GM18499 (cell line): ENCODE measurements at regions not wholly inside any gene's neighbourhood (a gene's known extent, or its start where the extent isn't known, plus 50 kb on each side); places are given as distances from the start of the nearest gene placed in this dataset.

Source experiments
- ATAC-seq: cut with Tn5 transposase; IDR thresholded peaks from one replicate; pipeline ENCODE4 v1.9.1; 2021; ENCODE audit warnings: moderate number of reproducible peaks; ENCODE audit not compliant: insufficient read depth, unreplicated experiment

DNA sequence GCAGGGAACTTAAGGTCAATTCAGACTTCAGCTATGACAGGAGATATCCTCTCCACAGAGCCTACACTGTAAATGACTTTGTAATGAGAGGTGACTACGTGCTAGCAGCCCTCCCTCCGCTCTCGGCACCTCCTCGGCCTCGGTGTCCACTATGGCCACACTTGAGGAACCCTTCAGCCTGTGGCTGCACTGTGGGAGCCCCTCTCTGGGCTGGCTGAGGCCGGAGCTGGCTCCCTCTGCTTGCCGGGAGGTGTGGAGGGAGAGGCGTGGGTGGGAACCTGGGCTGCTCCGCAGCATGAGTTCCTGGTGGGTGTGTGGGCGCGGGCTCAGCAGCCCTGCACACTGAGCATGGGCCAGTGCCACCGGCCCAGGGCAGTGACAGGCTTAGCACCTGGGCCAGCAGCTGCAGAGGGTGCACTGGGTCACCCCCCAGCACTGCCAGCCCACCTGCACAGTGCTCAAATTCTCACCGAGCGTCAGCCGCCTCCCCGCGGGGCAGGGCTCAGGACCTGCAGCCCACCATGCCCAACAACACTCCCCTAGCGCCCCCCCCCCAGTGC, 137.6 kb upstream of the SPACA7 start:
- ATAC-seq, result no peak

DNA sequence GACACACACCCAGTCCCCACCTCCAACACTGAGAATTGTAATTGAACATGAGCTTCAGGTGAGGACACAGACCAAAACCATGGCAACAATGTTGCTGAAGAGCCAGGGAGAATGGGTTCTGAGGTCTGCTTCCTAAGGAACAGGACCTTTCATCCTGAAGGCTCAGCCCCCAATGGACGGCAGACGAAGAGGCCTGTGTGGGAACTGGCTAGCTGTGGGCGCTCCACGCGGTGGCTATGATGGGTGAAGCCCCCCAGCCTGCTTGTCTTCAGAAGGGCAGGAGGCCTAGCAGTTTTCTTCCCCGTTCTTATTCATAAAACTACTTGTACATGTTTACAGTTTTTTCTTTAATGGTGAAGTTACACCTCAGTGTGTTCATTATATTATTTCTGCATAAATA, 136.1 kb upstream of the SPACA7 start:
- no peak for ATAC-seq

DNA sequence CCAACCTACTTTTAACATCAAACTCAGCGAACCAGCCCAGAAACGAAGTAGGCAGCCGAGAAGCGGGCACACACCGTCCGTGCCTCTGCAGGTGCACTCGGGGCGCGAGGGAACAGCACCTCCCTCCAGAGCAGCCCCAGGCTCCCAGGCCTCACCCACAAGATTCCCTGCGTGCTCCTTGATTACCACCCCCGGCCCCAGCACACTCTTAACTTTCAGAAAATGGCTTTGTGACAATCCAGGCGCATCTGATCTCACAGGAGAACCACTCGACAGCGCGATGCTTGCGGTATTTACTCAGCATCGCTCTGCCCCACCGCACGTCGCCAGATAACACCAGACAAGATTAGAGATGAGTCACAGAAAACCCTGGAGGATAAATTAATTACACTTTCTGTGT, 134.9 kb upstream of the SPACA7 start:
- ATAC-seq, result no peak

DNA sequence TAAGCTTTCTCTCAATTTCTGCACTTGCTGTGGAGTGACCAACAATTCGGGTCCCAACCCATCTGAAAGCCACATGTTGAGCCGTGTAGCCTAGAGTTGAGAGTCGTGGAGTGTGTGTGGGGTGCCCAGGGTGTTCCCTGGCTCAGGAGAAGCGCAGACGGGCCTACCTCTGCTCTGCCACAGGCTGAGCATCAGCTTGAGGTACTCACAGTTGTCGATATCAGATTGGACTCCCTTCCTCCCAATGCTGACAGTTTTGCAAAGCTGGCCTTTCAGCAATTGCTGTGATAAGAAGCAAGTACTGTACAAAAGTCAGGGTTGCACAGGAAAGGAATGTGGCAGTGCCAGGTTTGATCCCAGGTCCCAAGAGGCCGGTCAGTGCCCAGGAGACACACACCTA, 133.4 kb upstream of the SPACA7 start:
- ATAC-seq, result no peak

DNA sequence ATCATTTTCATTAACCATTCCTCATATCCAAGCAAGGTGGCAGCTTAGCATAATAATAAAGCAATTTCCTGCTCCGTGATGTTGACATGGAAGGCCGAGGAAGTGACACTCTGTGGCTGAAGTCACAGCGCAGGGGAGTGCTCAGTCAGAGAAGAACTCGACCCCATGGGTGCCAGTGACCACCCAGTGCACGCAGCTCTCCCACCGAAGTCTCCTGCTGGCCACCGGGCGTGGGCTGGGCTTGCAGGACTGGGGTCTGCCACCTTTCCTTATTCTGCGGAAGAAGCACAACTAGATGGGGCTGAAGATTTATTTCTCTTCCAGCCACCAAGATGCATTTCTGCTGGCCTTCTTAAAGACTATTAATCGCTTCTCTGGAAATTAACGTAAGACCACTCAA, 132.1 kb upstream of the SPACA7 start:
- no peak for ATAC-seq

DNA sequence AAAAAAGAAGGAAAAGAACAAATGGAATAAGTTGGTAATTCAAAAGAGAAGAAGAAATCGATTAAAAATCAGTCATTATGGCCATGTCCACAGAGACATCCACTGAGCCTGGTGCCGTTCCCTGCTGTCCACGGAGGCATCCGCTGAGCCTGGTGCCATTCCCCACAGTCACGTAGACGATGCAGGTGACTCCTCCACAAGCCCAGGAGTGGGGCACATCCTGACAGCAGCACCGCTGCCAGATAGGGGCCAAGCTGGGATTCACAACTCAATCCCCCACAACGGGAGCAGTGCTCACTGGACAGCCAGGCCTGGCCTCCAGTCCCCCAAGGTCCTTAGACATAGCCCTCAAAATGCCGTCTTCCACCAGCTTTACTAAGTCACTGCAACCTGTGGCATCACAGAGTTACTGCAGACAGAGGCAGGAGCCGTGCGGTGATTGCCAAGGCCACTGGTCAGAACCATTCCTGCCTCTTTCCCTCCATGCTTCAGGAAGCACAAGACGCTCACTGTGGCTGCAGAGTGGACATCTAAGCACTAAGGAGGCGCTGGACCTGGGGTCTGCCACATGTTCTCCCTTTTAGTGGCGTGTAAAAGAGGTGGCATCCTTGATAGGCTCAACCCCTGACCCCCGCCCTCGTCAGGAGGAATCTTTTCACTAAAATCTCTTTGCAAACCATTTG, 131.5 kb upstream of the SPACA7 start:
- ATAC-seq, result no peak

DNA sequence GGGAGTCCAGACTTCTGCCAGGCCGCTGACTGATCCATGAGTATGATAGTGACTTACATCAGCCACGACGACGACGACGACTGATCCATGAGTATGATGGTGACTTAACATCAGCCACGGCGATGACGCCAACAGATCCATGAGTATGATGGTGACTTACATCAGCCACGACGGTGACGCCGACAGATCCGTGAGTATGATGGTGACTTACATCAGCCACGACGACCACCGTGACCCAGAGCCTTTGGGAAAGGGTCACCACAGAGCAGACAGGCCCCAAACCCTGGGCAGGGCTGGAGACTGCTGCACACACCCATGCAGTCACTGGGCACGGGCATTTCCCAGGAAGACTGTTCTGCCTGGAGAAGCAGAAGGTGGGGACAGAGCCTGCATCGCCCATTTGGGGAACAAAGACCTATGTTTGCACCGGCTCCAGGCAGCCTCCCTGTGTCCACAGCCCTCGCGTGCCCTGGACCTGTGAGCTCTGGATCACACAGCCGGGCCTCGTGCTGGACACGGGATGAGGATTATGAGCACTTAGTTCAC, 130.9 kb upstream of the SPACA7 start:
- no peak for ATAC-seq

DNA sequence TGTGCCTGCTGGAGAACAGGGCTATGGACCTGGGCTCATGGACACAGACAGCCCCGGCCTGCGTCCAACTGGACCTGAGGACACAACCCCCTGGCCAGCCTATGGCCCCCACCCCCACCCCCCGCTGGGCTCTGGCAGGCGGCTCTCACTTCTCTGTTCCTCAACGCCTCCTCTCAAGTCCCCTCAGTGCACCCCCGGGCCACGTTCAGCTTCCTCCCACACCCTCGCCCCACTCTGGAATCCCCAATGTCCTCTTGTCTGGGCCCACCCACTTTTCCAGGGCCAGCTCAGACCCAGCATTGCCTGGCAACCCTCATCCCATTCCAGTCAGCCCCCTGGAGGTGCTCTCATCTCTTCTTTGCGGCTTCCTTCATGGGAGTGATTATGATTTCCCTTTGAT, 130.2 kb upstream of the SPACA7 start:
- ATAC-seq, result no peak

DNA sequence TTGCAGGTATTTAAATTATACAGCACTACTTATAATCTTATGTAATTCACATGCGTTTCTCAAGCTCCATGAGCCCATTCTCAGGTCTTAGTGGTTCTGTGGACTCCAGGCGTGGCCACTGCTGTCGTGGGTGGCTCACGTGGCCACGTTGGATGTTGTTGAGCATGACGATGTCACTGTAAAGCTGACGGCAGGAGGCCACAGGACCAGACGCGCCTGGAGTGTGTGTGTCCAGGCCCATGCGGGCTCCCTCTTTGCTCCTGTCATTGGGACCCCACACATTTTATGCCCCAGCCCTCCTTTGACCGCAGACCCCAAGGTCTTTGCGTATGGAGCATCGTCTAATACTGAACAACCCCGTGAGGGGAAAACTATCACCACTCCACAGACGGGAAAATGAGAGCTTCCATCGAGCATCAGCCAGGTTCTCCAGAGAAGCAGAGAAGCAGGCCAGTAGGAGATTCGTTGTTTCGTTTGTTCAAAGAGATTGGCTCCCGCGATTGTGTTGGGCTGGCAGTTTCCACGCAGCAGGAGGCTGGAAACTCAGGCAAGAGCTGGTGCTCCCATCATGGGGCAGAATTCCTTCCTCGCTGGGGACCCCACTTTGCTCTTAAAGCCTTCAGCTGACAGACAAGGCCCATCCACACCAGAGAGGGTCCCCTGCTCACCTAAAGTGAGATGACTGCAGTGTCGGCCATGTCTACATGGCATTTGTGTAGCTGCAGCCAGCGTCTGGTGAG, 129.3 kb upstream of the SPACA7 start:
- ATAC-seq, result no peak

DNA sequence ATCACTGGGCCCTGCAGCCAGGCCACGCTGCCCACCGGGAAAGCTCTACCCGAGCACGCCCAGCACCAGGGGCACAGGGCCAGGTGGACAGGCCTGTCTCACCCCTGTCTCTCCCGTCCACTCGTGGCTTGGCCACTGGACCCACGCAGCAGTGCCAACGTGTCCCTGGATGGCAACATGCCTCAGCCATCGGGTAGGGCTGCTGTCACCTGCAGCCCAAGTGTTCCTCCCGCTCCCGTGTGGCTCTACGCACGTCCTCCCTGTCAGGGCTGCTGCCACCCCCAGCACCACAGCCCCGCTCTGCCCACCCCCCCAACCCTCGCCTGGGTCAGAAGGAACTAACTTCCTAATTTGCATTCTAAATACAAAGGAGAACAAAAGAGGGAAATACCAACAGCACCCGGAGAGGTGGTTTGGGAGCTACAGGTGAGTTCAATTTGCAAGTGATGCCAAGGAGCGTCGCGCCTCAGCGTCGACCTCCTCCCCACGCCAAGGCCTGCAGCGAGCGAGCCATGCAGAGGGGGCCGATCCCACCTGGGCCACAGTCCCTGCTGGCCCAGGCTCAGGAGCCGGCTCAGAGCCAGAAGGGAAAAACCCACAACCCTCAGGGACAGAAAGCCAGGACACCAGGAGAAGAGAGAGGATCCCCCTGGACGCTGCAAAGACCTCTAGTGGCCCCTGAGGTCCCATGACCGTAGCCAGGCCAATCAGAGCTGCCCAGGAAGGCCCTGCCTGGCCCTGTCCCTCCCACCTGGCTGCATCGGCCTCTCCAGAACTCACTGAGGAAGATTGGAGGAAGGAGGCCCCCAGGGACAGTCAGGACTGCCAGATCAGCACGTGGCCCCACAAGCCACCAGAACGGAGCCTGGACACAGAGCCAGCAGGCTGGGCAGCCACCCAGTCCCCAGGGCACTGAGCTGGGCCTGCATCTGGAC, 128.4 kb upstream of the SPACA7 start:
- ATAC-seq, result no peak

DNA sequence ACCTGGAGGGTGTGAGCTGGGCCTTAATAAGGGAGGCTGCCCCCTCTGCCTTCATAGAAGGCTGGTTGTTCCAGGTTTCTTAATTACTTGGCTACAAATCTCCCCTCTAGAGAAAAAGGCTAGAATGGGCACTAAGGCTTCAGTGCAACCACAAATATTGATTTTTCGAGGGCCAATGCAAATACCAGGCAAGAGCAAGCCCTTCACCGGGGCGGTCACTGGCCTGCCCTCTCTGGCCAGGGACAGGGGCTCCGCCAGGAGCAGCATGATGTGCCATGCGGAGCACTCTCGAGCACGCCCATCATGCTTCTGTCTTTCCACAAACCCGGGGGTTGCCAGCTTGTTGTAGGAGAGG, 127.8 kb upstream of the SPACA7 start:
- ATAC-seq, result no peak

DNA sequence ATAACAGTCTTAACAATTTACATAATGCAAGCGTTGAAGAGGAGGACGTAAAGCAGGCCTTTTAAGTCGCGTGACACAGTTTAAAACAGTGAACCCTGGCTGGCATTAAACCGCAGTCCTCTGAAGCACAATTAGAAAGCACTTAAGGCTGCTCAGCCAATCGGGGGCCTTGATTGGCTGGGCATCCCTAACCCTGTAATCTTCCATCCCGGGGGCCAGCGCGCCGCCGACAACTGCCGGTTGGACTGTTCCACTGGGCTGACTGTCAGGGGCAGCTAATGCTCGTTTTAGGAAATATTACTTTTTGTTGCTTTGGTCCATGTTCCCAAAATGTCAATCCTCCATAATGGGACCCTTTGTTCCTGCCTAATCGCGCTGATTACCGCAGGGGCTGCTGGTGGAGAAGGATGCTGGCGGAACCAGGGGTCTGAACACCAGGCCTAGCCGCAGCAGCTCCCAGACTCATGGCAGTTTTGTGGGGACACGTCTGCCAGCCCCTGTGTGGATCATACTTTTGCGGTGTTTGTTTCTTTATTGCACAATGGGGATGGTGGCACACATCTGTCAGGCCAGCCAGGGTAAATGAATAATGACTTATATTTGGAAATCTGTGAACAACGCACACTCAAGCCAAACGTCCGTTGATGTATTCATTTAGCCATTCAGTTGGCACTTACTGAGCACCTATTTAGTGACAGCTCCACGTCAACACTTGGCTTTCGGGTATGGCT, 127.1 kb upstream of the SPACA7 start:
- no peak for ATAC-seq

DNA sequence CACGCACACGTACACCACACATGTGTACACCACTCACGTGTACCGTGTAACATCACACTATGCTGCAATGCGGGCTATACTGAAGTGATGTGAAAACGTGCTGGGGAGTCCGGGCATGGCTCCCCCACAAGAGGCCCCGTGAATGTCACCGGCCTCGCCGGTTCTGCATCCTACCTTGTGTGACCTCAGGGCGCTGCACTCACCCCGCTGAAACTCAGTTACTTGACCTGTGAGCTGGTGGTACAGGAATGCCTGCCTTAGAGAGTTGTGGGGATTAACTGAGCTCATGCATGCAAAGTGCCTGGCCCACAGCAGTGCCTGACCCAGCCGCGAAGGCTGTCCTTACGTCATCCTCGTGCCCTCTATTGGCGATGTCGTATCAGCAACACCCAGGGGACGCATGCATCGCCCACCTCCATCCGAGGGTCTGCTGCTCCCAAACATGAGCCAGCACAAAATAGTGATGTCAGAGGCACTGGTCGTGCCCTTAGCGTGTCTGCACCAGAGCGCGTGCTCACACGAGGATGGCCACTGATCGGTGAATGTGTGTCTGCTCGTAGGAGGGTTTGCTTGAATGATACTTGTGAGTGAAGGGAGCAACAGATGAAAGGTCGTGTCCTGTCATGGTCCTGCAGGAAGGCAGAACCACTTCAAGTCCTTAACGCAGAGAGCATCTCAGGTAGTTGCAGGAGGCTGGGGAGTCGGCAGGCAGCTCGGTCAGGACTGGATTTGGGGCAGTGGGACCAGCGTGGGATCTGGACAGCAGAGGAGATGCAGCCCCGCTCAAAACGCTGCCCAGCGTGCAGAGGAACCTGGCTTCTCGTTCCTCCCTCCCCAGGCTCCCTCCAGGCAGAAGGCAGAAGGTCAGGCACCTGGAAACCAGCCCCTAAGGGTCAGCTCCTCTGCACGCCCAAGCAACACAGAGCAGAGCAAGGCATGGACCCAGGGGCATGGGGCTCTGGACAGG, 126.2 kb upstream of the SPACA7 start:
- ATAC-seq, result no peak

DNA sequence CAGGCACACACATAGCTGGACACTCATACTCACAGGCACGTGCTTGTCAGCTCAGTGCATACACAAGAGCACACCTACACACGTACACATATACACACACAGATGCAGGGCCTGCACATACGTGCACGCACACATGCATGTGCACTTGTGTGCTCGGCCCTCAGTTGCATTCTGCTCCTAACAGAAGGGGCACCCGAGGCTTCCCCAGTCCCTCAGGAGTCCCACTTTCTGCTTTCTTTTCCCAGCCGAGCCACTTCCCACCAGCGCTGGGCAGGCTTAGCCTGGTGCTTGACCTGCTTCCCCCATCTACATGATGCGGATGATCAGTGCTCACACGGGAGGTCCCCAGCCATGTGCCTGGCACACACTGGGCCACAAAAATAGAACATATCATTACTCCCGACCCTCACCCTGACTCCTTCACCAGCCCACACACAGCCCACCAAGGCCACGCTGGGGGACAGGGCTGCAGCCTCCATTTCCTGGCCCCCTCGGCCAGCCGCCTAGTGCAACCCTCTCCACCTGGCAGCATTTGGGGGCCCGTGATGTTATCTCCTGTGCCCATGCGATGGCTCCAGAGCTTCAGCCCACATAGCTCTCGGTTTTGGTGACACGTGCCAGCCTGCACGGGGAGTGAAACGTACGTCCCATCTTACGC, 125.2 kb upstream of the SPACA7 start:
- no peak for ATAC-seq

DNA sequence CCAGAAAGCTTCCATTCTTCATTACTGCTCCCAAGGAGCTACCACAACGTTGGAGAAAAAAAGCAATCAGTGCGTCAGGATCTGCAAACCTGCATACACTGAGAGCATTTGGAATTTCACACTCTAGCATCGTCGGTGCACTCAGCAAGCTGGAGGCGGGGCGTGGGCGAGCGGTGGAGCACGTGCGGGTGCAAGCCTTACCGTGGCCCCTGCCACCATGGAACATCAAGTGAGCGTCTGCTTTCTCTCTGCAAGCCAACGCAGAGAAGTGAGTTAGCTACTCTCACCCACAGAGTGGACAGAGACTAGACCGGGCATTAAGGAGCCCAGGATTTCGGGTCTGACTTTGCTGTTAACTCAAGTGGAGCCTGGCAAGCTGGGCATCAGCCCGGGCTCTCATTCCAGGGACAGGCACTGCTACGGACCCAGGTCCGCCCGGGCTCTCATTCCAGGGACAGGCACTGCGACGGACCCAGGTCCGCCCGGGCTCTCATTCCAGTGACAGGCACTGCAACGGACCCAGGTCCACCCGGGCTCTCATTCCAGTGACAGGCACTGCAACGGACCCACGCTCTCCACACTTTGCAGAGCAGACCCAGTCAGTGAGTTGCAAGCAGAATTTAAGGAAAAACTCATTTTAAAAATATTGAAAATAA, 124.1 kb upstream of the SPACA7 start:
- no peak for ATAC-seq

DNA sequence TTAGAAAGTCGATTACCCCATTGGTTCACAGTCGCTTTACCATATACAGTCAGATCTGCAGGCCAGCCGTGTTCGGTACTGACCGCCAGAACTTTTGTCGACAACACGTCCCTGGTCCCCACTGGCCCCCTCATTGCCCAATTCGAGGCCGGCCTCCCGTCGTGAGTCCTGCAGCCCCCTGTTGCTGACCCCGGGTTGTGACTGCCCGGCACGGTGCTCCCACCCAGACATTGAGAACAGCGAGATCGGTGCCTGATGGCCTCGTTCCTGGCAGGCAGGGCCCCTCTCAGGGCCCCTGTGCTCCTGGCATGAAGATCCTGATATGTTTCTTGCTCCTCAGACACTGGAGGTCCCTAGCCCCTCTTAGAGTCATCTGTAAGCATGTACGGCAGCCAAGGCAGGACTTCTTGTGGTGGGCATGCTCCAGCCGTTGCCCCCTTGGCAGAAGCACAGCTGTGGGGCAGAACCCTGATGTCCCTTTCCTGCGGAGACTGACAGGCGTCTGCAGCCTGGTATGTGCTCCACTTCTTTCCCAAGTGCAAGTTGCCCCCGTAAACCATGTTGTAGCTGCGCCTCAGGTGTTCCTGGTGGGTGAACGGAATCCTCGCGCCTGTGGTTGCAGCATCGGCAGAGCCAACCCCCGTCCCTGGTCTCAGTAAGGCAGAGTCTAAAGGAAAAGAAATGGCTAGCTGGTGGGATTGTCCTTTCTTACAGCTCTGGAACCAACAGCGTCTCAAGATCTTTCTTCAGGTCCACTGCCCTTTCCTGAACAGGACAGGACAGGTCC, 123.2 kb upstream of the SPACA7 start:
- no peak for ATAC-seq

DNA sequence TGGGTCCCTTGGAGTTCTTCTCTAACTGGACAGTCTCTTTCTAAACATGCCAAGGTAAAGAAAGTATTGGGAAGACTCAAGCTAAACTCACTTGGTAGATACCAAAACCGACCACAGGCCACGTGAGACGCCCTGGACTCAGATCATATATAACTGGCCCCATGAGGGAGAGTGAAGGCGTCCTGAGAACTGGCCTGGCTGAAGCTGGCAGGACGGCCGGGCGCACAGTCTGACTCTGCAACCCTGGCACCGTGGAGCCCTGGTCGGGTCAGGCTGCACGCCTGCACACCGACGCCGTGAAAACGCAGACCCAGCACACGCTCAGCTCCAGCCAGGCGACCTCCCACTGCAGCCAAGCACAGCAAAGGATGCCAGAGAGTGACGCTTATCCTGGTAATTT, 122.5 kb upstream of the SPACA7 start:
- ATAC-seq, result no peak
